ENCODE measurements at regions not wholly inside any gene's neighbourhood (a gene's known extent, or its start where the extent isn't known, plus 50 kb on each side); places are given as distances from the start of the nearest gene placed in this dataset.

DNA sequence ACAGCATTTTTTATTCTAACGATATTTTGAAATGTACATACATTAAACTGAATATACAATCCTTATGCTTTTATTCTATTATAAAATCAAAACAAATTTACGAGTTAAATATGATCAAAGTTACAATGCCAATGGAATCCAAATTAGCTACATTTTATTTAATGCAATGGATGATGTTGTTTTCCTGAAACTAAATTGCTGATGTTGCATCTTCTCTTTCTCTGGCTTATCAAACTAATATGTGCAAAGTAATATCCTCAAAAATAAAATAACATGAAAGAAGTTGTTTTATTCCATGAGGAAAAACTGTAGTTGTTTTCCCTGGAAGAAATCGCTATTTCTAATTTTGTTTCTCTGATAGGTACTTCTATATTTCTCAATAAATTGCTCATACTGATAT, 106.8 kb downstream of the ASB9 start:
- TF ChIP-seq, protein P1, sequence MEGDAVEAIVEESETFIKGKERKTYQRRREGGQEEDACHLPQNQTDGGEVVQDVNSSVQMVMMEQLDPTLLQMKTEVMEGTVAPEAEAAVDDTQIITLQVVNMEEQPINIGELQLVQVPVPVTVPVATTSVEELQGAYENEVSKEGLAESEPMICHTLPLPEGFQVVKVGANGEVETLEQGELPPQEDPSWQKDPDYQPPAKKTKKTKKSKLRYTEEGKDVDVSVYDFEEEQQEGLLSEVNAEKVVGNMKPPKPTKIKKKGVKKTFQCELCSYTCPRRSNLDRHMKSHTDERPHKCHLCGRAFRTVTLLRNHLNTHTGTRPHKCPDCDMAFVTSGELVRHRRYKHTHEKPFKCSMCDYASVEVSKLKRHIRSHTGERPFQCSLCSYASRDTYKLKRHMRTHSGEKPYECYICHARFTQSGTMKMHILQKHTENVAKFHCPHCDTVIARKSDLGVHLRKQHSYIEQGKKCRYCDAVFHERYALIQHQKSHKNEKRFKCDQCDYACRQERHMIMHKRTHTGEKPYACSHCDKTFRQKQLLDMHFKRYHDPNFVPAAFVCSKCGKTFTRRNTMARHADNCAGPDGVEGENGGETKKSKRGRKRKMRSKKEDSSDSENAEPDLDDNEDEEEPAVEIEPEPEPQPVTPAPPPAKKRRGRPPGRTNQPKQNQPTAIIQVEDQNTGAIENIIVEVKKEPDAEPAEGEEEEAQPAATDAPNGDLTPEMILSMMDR (IDR thresholded peaks at IDR 0.05; ENCODE audit: borderline replicate concordance, insufficient read depth, low read depth, low read length) = no peak
- no peak overlapping the region for H3K4me3 ChIP-seq (ENCODE audit: low read depth, low read length)

DNA sequence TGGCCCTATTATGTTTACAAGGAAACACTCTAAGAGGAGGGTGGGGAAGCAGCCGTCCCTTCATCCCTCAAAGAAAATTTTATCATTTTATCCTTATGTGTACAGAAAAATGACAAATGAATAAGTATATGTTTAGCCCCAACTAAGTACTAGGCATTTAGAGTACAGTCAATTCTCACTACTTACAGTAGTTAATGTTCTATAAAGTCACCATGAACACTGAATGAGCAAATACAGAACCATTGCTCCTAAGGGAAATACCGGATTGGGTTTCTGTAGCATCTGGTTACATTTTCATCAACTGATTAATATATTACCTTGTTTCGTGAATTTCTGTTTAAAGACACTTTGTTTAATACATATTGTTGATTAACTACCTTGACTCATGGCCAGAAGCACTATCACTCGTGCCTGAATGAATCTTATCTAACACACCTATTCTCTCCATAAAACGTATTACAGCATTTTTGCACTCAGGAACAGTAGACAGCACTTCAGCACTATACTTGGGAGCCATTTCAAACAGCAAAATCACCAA, 109.3 kb downstream of the ASB9 start:
- H3K4me3 ChIP-seq (ENCODE audit: low read depth, low read length) = no peak overlapping the region
- TF ChIP-seq, protein P1 (IDR thresholded peaks at IDR 0.05; ENCODE audit: borderline replicate concordance, insufficient read depth, low read depth, low read length) = no peak

DNA sequence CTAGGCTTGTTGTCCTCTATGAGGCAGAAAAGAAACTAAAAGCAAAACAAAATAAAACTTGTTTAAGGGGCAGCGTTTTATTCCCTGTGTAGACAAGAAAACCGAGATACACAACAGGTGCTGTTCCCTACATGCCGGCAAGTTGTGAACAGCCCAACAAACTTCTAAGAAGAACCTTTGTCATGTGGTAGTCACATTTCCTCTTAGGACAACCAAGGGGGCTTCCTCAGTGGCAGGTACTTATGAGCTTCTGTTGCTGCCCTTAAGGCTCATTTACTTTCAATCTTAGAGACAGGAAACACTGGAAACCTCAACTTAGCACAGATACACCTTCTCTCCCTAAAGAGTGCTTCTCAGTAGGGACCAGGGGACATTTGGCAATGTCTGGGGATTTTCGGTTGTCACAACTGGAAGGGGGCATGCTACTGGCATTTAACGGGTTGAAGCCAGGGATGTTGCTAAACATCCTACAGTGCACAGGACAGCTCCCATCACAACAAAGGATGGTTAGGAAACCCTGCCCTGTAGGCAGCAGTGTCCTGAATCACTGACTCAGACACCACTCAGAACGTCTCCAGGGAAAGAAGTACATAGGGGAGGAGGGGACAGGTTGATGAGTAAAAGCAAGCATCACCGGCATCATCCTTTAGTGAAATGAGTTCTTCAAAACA, 111.0 kb downstream of the ASB9 start:
- H3K4me3 ChIP-seq (ENCODE audit: low read depth, low read length) = no peak overlapping the region
- TF ChIP-seq, protein P1 (IDR thresholded peaks at IDR 0.05; ENCODE audit: borderline replicate concordance, insufficient read depth, low read depth, low read length) = no peak

DNA sequence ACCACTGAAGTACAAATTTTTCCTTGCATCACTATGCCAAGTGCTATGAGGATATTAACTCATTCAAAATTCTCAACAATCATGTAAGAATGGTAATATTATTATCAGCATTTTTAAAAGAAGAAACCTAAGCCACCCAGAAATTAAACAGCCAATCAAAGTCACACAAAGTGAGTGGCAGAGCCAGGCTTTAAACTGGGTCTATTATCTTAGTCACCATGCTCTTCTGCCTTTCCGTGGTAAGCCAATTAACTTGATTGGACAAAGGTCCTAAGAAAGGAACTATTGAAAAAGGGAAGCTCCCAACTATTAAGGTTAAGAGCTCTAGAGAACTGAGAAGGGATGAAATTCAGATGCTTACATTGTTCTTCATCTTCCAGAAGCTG, 111.5 kb downstream of the ASB9 start:
- TF ChIP-seq, protein P1 (IDR thresholded peaks at IDR 0.05; ENCODE audit: borderline replicate concordance, insufficient read depth, low read depth, low read length) = no peak
- no peak overlapping the region for H3K4me3 ChIP-seq (ENCODE audit: low read depth, low read length)

DNA sequence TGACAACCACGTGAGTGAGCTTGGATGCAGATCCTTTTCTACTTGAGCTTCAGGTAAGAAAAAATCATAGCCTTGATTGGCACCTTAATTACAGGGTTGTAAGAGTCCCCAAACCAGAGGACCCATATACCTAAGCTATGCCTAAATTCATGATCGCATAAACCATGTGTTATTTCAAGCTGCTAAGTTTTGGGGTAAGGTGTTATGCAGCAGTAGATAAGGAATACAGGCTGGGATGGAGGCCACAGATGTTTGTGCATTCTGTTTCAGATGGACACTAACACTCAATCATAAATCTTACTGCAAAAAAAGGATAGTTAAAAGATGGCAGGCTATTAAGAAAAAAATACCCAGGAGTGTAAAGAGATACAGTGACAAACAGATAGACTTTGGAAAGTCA, 112.3 kb downstream of the ASB9 start:
- H3K4me3 ChIP-seq (ENCODE audit: low read depth, low read length) = no peak overlapping the region
- TF ChIP-seq, protein P1 (IDR thresholded peaks at IDR 0.05; ENCODE audit: borderline replicate concordance, insufficient read depth, low read depth, low read length) = no peak

DNA sequence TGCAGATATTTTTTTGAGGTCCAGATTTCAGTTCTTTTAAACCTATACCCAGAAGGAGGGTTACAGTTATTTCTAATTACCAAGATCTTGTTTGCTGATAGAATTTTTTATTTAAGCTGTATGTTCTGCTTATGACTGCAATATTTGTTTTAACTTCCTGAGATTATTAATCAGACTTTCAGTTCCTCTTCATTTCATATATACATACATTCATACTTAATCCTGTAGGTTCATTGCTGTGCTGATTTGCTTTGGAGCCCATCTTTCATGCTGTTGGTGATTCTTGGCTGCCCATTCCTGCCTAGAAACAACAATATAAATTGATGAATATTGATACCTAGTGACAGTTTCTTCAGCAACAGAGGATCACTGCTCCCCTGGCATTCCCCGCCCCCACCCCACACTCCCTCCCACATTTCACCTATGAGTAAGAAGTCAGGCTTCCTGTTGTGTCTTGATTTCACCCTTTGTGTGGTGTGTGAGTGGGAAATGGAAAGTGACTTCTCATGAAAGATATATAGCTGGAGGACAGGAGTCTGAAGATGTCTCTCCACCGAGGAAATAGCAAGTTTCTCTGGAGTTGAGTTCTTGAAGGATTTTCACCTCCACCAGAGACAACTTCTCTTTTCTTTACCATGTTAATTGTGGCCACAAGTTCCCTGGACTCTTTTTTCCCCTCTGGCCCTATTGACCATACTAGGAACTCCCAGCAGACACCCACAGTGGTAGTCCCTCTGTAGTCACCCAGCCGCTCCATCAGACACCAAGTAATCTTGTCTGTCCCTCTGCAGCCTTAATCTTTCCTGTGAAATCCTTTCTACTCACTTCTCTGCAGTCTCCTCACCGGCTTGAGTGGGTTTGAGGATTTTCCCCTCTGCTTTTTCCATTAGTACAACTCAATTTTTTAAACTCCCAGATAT, 118.4 kb downstream of the ASB9 start:
- H3K4me3 ChIP-seq (ENCODE audit: low read depth, low read length) = no peak overlapping the region

More for the DNA sequence above, 118.4 kb downstream of the ASB9 start:
- TF ChIP-seq, protein P1 (IDR thresholded peaks at IDR 0.05; ENCODE audit: borderline replicate concordance, insufficient read depth, low read depth, low read length) = no peak
